SH-SY5Y (cell line): ENCODE measurements at regions not wholly inside any gene's neighbourhood (a gene's known extent, or its start where the extent isn't known, plus 50 kb on each side); places are given as distances from the start of the nearest gene placed in this dataset.

Experiments used
- GATA2 ChIP-seq: IDR thresholded peaks from 2 replicates; pipeline ENCODE4 v1.6.1; 2011; ENCODE audit warnings: mild to moderate bottlenecking, low read depth, low read length
- GATA3 ChIP-seq: IDR thresholded peaks from 2 replicates; pipeline ENCODE4 v1.6.1; 2011; ENCODE audit warnings: low read depth, mild to moderate bottlenecking, low read length, moderate library complexity

DNA sequence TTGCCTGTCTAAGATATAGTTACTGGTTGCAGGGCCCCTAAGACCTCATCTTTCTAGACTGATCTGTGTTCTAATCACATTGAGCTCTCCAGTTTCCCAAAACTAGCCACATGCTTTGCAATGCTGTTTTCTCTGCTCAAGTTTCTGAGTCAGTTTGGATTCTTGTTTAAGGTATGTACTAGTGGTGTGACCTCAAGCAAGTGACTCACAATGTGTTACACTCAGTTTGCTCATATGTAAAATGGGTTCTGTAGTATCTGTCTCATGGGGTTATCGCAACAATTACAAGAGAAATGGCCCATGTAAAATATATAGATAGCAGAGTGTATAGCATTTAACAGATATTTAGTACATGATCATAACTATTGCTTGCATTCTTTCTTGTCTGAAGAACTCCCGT, 153.1 kb upstream of the ELL2 start:
- TF ChIP-seq GATA2 = no peak
- no peak for TF ChIP-seq GATA3
